ENCODE measurements at regions not wholly inside any gene's neighbourhood (a gene's known extent, or its start where the extent isn't known, plus 50 kb on each side); places are given as distances from the start of the nearest gene placed in this dataset.
"Not testable (repeated sequence)": the region's sequence is repeated elsewhere in the genome, so short reads cannot be mapped to it uniquely, and the experiment has no call there.

DNA sequence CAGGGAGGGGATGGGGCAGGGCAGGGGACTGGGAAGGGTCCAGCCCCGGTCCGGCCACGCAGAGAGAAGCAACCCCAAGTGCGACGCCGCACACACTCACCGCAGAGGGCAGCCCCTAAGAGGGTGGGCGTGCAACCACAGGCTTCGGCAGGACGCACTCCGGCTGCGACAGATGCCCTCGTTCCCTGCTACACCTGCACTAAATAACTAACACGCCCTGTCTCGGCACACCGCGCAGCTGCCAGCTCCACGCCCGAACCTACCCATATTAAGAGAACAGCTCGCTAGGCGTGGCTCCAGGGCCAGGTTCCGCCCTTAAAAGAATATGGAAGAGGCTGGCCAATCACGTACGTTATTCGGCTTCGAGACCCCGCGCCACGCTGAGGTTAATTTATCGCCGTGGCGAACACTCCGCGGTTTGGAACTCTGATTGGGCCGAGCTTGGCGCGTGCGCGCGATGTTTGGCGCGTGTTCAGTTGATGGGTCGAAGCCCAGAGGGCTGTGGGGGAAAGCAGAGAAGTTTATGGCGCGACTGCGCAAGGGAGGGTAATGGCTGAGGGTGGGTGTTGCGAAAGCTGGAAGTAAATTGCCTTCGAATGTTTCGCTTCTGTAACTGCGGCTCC, 91.1 kb downstream of the OR13A1 start:
- H3K27ac Mint-ChIP-seq: no peak overlapping the region
- ATAC-seq (ENCODE audit: low read depth): no peak
- no peaks in the 10 kb centered on the region for H3K4me1 Mint-ChIP-seq
- H3K27me3 Mint-ChIP-seq: peaks cover 30% of the 10 kb centered on the region
- H3K36me3 Mint-ChIP-seq: peaks cover 2% of the 10 kb centered on the region
- H3K9me3 Mint-ChIP-seq: peaks cover 5% of the 10 kb centered on the region
- DNase-seq: no peak
- H3K4me3 Mint-ChIP-seq: no peak overlapping the region
- POLR2A ChIA-PET: no interaction called here

DNA sequence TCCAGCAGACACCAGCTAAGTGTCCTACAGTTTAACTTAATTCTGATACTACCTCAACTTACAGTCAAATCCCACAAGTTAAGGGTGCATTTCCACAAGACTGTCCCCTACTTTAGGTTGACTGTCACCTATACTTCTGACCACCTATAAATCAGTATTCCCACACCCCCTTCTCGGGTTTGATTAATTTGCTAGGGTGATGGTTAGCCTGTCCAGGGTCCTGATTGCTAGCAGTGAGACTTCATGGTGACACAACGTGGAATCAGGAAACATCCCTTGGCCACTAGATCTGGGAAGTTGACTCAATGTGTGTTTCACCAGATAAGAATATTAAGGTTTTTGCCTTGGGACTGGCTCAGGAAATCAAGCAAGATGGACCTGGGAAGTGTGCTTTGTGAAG, 88.4 kb downstream of the OR13A1 start:
- no peaks in the 10 kb centered on the region for H3K4me1 Mint-ChIP-seq
- no peak overlapping the region for H3K4me3 Mint-ChIP-seq
- H3K36me3 Mint-ChIP-seq: peaks cover 2% of the 10 kb centered on the region
- H3K9me3 Mint-ChIP-seq: peaks cover 10% of the 10 kb centered on the region
- H3K27ac Mint-ChIP-seq: no peak overlapping the region
- ATAC-seq (ENCODE audit: low read depth) (no peak), DNase-seq (no peak)
- peaks cover 28% of the 10 kb centered on the region for H3K27me3 Mint-ChIP-seq
- POLR2A ChIA-PET: no interaction called here

DNA sequence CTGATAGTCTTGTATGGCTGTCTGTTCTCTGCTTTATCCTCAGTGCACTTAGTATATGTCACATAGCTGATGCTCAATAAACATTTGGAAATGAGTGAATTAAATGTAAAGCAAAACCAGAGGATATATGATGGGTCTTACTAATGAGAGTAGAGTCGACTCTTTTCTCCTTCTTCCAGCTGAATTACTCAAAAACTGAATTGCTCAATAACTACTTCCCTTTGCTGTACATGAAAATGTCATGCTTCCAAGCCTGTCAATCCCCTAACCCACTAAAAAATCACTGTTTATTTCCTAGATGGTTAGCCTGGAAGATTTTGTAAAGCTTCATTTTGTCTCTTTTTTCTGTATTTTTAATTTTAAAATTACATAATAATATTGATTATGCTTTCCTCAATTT, 88.0 kb downstream of the OR13A1 start:
- Mint-ChIP-seq H3K9me3 (peaks cover 10% of the 10 kb centered on the region), H3K36me3 (peaks cover 2% of the 10 kb centered on the region), H3K4me3 (no peak overlapping the region), H3K27ac (no peak overlapping the region), H3K27me3 (peaks cover 28% of the 10 kb centered on the region), H3K4me1 (no peaks in the 10 kb centered on the region)
- no peak for DNase-seq
- no peak for ATAC-seq (ENCODE audit: low read depth)
- POLR2A ChIA-PET: no interaction called here

DNA sequence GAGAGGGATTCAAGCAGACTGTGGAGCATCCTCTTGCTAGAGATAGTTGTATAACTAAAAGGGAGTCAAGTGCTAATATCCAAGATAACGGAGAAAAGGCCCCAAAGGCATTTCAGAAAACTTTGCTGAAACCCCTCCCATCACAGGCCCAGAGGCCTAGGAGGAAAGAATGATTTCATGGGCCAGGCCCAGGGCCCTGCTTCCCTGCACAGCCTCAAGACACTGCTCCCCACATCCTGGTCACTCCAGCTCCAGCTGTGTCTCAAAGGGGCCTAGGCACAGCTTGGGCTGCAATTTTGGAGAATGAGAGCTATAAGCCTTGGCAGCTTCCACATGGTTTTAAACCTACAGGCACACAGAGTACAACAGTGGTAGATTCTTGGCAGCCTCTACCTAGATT, 85.6 kb downstream of the OR13A1 start:
- DNase-seq: no peak
- no peak for ATAC-seq (ENCODE audit: low read depth)
- Mint-ChIP-seq H3K27ac (no peak overlapping the region), H3K36me3 (peaks cover 2% of the 10 kb centered on the region), H3K9me3 (peaks cover 10% of the 10 kb centered on the region), H3K4me3 (no peak overlapping the region), H3K4me1 (no peaks in the 10 kb centered on the region), H3K27me3 (peaks cover 44% of the 10 kb centered on the region)
- POLR2A ChIA-PET: no interaction called here

DNA sequence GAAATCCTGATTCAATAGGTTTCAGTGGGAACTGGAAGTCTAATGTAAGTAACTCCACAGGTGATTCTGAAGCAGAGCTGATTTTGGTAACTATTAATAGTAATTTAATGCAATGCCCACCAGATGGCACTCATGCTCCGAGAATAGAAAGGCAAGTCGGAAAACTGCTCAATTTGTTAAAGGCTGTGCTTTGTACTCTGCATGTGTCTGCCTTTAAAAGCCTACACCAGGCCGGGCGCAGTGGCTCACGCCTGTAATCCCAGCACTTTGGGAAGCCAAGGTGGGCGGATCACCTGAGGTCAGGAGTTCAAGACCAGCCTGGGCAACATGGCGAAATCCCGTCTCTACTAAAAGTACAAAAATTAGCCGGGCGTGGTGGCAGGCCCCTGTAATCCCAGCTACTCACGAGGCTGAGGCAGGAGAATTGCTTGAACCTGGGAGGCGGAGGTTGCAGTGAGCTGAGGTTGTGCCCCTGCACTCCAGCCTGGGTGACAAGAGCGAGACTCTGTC, 80.1 kb downstream of the OR13A1 start:
- H3K36me3 Mint-ChIP-seq, H3K27ac Mint-ChIP-seq, H3K4me3 Mint-ChIP-seq, POLR2A ChIA-PET, H3K9me3 Mint-ChIP-seq: not testable (repeated sequence)
- peak; percentile 54 for DNase-seq
- Mint-ChIP-seq H3K27me3 (peaks cover 16% of the 10 kb centered on the region), H3K4me1 (peaks cover 18% of the 10 kb centered on the region)
- ATAC-seq (ENCODE audit: low read depth): peak; percentile 60

DNA sequence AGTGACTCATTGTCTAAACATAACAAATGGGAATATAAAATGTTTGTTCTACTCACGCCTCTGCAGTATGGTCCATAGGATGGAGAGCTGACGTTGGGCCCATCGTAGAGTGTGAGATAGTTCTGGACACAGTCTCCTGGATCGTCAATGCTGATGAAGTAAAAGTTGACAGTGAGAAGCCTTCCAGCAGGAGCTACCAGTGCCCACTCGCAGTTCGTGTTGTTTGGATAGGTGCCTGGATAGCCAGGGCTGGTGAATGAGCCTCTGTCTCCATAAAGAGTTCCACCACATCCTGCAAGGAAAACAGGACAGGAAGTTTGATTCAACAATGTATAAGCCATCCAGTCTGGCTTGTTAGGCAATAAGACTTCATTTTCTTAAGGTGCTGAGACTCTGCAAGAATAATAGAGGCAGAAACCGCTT, 79.6 kb downstream of the OR13A1 start:
- no peak overlapping the region for H3K27ac Mint-ChIP-seq
- peaks cover 18% of the 10 kb centered on the region for H3K4me1 Mint-ChIP-seq
- POLR2A ChIA-PET: no interaction called here
- H3K27me3 Mint-ChIP-seq: peaks cover 16% of the 10 kb centered on the region
- H3K9me3 Mint-ChIP-seq: no peaks in the 10 kb centered on the region
- DNase-seq (no peak), ATAC-seq (ENCODE audit: low read depth) (no peak)
- H3K4me3 Mint-ChIP-seq: no peak overlapping the region
- H3K36me3 Mint-ChIP-seq: no peaks in the 10 kb centered on the region

DNA sequence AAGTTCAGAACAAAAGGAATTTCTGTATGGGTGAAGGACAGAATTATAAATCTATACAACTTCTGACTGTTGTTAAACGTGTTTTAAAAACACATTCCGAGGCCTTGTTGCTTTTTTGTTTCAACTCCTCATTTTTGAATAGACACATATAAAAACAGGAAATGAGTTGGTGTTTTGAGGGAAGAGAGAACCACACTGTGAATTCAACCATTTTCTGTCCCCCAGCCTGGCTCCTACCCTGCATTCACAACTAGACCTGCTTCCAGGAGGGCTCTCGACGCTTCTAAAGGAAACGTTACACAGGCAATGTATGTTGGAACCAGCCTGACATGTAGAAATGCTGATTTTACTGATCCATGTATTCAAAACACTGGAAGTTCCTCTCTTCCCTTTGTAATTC, 76.5 kb downstream of the OR13A1 start:
- ATAC-seq (ENCODE audit: low read depth) (no peak), DNase-seq (no peak)
- no peaks in the 10 kb centered on the region for H3K36me3 Mint-ChIP-seq
- H3K4me3 Mint-ChIP-seq: no peak overlapping the region
- peaks cover 31% of the 10 kb centered on the region for H3K4me1 Mint-ChIP-seq
- POLR2A ChIA-PET: no interaction called here
- no peaks in the 10 kb centered on the region for H3K9me3 Mint-ChIP-seq
- H3K27me3 Mint-ChIP-seq: peaks cover 6% of the 10 kb centered on the region
- peak overlapping the region; percentile 27 for H3K27ac Mint-ChIP-seq

DNA sequence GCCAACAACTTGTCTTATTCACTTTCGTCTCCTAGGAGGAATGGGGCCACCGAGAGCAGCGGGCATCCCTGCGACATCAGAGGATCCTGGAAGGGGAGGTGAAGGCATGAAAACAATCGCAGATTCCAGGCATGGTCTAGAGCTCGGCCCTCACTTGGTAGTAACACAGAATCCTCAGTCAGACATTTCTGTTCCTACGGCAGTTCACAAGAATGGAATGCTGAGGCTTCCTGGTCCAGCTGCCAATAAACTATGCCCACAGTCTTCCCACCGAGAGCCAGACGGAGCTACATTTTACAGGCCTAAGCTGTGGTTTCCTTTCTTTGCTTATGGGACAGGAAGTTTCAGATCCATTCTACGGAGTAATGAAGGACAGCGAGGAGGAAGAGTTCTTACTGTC, 75.8 kb downstream of the OR13A1 start:
- no peak overlapping the region for H3K4me3 Mint-ChIP-seq
- ATAC-seq (ENCODE audit: low read depth) (no peak), DNase-seq (no peak)
- peaks cover under 1% of the 10 kb centered on the region for H3K27me3 Mint-ChIP-seq
- H3K27ac Mint-ChIP-seq: no peak overlapping the region
- H3K4me1 Mint-ChIP-seq: peaks cover 36% of the 10 kb centered on the region
- POLR2A ChIA-PET: no interaction called here
- H3K36me3 Mint-ChIP-seq: no peaks in the 10 kb centered on the region
- H3K9me3 Mint-ChIP-seq: no peaks in the 10 kb centered on the region

DNA sequence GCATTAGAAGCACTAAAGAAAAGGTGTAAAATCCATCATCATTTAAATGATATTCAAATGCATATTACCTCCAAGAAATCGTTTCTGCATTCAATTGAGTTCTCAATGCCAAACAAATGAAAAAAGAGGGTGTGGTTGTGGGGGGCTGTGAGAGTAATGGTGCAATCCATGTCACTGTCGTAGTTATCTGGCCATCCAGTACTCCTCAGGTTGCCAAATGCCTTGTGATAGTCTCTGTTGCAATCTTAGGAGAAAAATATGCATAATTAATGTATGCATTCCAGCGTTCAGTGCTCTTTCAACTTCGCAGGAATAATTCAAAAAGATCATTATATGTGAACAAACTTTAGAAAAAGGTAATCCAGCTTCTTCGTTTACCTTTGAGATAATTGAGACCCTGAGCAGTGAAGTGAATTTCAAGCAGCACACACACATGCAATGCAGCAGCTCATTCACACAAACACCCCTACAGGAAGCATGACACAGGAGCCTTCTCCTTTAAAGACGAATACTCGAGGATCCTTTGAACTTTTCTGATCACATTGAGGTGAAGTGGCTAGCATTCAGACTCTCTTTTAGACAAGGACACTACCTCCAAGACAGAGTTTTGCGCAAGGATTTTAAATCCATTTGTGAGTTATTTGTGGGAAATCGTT, 73.4 kb downstream of the OR13A1 start:
- peak; percentile 71 for ATAC-seq (ENCODE audit: low read depth)
- POLR2A ChIA-PET: interaction anchor here (1.0 kb wide), 1 partner anchor 178 kb away, joined by 3 read pairs; no protein-coding TSS in a partner anchor
- no peak for DNase-seq
- Mint-ChIP-seq H3K9me3 (no peaks in the 10 kb centered on the region), H3K36me3 (no peaks in the 10 kb centered on the region), H3K27ac (peak overlapping the region; percentile 61), H3K4me3 (no peak overlapping the region), H3K27me3 (peaks cover 2% of the 10 kb centered on the region), H3K4me1 (peaks cover 33% of the 10 kb centered on the region)

DNA sequence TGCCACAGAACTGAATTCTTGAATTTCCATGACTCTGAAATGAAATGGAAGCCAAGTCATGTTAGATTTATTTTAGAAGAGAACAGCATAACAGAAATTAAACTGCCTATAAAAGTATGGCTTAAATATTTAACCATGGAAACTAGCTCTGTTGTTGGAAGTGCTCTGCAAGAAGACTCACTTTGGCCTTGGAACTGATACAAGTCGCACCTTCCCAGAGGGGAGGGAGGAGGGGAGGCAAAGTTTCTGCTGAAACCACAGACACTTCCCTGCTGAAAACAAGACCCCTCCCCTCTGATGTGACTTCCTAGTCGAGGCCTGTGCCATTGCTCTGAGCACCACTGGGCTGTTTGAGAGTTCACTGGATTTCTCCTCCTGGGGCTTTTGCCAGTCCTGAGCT, 72.1 kb downstream of the OR13A1 start:
- no peak overlapping the region for H3K27ac Mint-ChIP-seq
- no peak for ATAC-seq (ENCODE audit: low read depth)
- POLR2A ChIA-PET: no interaction called here

DNA sequence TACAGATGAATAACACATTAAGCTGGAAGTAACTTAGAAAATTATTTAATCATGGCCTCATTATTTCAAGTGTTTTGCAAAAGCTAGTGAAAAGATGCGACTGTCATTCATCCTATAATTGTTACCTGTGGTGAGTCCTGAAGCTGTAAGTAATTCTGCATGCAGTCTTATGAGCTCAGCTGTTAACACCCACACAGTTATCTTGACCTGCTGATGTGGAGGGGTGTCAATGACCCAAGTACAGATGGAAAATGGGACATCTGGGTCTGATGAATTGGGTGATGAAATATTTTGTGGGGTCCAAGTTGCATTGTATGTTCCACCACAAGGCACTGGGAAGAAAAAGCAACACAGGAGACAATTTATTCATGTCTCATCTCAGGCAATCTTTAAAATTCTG, 68.9 kb downstream of the OR13A1 start:
- Mint-ChIP-seq H3K27me3 (peaks cover 6% of the 10 kb centered on the region), H3K27ac (no peak overlapping the region), H3K4me3 (no peak overlapping the region), H3K9me3 (no peaks in the 10 kb centered on the region), H3K4me1 (peaks cover 21% of the 10 kb centered on the region), H3K36me3 (no peaks in the 10 kb centered on the region)
- POLR2A ChIA-PET: no interaction called here
- ATAC-seq (ENCODE audit: low read depth) (no peak), DNase-seq (no peak)

More for the DNA sequence above, 72.1 kb downstream of the OR13A1 start:
- Mint-ChIP-seq H3K9me3 (no peaks in the 10 kb centered on the region), H3K4me1 (peaks cover 32% of the 10 kb centered on the region), H3K4me3 (no peak overlapping the region), H3K36me3 (no peaks in the 10 kb centered on the region), H3K27me3 (peaks cover 4% of the 10 kb centered on the region)
- no peak for DNase-seq

DNA sequence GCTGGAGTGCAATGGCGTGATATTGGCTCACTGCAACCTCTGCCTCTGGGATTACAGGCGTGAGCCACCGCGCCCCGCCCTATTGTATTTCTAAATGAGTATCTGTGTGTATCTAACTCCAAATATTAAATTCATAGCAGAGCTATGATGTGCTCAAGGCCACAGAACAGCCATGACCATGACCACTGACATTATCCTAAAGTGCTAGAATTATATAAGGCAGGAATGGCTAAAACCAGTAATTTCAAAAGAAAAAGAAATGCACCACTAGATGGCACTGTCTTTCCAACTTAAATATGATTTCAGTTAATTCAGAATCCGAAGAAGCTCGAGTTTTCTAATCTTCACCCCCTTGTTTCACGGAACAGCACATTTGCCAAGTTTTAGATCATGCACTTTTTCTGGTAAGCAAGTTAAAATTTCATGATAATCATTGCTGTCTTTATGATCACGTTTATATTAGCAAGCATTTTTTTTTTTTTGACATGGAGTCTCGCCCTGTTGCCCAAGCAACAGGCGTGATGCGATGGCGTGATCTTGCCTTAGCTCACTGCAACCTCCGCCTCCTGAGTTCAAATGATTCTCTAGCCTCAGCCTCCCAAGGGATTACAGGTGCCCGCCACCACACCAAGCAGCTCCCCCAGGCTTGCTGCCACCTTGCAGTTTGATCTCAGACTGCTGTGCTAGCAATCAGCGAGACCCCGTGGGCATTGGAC, 65.3 kb downstream of the OR13A1 start:
- H3K27me3 Mint-ChIP-seq: peaks cover 6% of the 10 kb centered on the region
- H3K9me3 Mint-ChIP-seq: no peaks in the 10 kb centered on the region
- DNase-seq (no peak), ATAC-seq (ENCODE audit: low read depth) (peak; percentile 30)
- H3K36me3 Mint-ChIP-seq: no peaks in the 10 kb centered on the region
- POLR2A ChIA-PET: interaction anchor here (0.6 to 1.2 kb wide), 4 partner anchors 169 to 422 kb away, joined by 3 to 5 read pairs (median 4); partner anchors contain the start of gene ZFAND4
- peaks cover 9% of the 10 kb centered on the region for H3K4me1 Mint-ChIP-seq
- peak overlapping the region; percentile 64 for H3K4me3 Mint-ChIP-seq
- no peak overlapping the region for H3K27ac Mint-ChIP-seq

DNA sequence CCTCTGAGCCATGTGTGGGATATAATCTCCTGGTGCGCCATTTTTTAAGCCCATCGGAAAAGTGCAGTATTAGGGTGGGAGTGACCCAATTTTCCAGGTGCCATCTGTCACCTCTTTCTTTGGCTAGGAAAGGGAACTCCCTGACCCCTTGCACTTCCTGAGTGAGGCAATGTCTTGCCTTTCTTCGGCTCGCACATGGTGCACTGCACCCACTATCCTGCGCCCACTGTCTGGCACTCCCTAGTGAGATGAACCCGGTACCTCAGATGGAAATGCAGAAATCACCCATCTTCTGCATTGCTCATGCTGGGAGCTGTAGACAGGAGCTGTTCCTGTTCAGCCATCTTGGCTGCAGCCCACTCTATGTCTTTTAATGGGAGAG, 64.7 kb downstream of the OR13A1 start:
- H3K36me3 Mint-ChIP-seq; H3K27me3 Mint-ChIP-seq; DNase-seq; H3K27ac Mint-ChIP-seq; H3K9me3 Mint-ChIP-seq; ATAC-seq (ENCODE audit: low read depth); H3K4me1 Mint-ChIP-seq: not testable (repeated sequence)
- POLR2A ChIA-PET: interaction anchor here (0.6 to 1.2 kb wide), 3 partner anchors 169 to 421 kb away, joined by 3 to 5 read pairs (median 4); partner anchors contain the start of gene ZFAND4
- H3K4me3 Mint-ChIP-seq: peak overlapping the region; percentile 29
